Endothelial cell of umbilical vein (primary cell): ENCODE measurements at regions not wholly inside any gene's neighbourhood (a gene's known extent, or its start where the extent isn't known, plus 50 kb on each side); places are given as distances from the start of the nearest gene placed in this dataset.

Experiments used
- BruUV-seq: library from RNA; stranded (reverse); fragments of 400-500 nt; replicated peaks from 2 replicates; lab custom pipeline; 2021; lab: Mats Ljungman, UMichigan
- CTCF ChIA-PET: fragments of 300-600, 350-600 bp; sonication (Branson Sonifier 250); formaldehyde crosslinking; loops from one replicate; lab custom pipeline; 2021; ENCODE audit warnings: antibody characterized with exemption, inconsistent platforms; lab: Charles Lee
- POLR2A ChIA-PET: fragments of 300-600, 350-600 bp; sonication (Branson Sonifier 250); formaldehyde crosslinking; loops from one replicate; lab custom pipeline; 2021; ENCODE audit warnings: antibody characterized with exemption, inconsistent platforms; lab: Charles Lee
- DNase-seq: peaks from one replicate; pipeline ENCODE4 v3.0.0-alpha.2; 2011; ENCODE audit warnings: low read depth, low spot score
- FAIRE-seq: peaks from 2 replicates; lab custom pipeline; 2011; peaks lifted over from hg19 to GRCh38; lab: Jason Lieb, UNC
- H2AFZ ChIP-seq: 2 replicates; pipeline ENCODE4 v1.6.0; 2012; ENCODE audit warnings: low read depth, low read length, control low read depth, inconsistent platforms
- H3K27ac ChIP-seq: 2 replicates; pipeline ENCODE4 v1.5.1; 2011; ENCODE audit warnings: low read depth, mild to moderate bottlenecking, control low read depth, low read length, moderate library complexity; ENCODE audit not compliant: insufficient read depth
- H3K27me3 ChIP-seq, 2 experiments: 2 replicates each; pipeline versions ENCODE4 v1.6.0 to v1.6.1; 2011; ENCODE audit warnings: low read length in 2 of 2, mixed read lengths in 1 of 2; ENCODE audit not compliant: control insufficient read depth in 2 of 2, insufficient read depth in 2 of 2
- H3K36me3 ChIP-seq, 2 experiments: 2 replicates in 1 of 2; 3 replicates in 1 of 2; pipeline ENCODE4 v1.5.1; 2011; ENCODE audit warnings: low read length in 2 of 2, mild to moderate bottlenecking in 1 of 2, moderate library complexity in 1 of 2; ENCODE audit not compliant: control insufficient read depth in 2 of 2, insufficient read depth in 2 of 2; ENCODE audit errors: extremely low read depth in 1 of 2
- H3K4me1 ChIP-seq: 3 replicates; pipeline ENCODE4 v1.5.1; 2011; ENCODE audit warnings: mild to moderate bottlenecking, low read length; ENCODE audit not compliant: control insufficient read depth, insufficient read depth; ENCODE audit errors: extremely low read depth
- H3K4me2 ChIP-seq: 2 replicates; pipeline ENCODE4 v1.6.1; 2011; ENCODE audit warnings: low read length, control low read depth, mixed read lengths; ENCODE audit not compliant: insufficient read depth
- H3K4me3 ChIP-seq, 3 experiments: fragments of 200-600 bp in 1 of 3; sonication (generic), shearing (Covaris generic) in 1 of 3; replicated peaks in 1 of 3; 2 replicates each; pipeline ENCODE4 v1.5.1; 2011 to 2016; ENCODE audit warnings: control low read depth in 3 of 3, low read length in 3 of 3, mild to moderate bottlenecking in 2 of 3, inconsistent platforms in 1 of 3, low read depth in 1 of 3, moderate library complexity in 1 of 3; ENCODE audit not compliant: insufficient read depth in 1 of 3
- H3K79me2 ChIP-seq: 2 replicates; pipeline ENCODE4 v1.6.0; 2012; ENCODE audit warnings: low read length, inconsistent platforms; ENCODE audit not compliant: control insufficient read depth, insufficient read depth
- H3K9ac ChIP-seq: replicated peaks from 2 replicates; pipeline ENCODE3; 2011; ENCODE audit warnings: low read length, control low read depth; ENCODE audit not compliant: insufficient read depth; ENCODE audit errors: extremely low read depth
- H3K9me1 ChIP-seq: replicated peaks from 3 replicates; pipeline ENCODE4 v1.6.0; 2011; ENCODE audit warnings: mild to moderate bottlenecking, low read length; ENCODE audit not compliant: control insufficient read depth, insufficient read depth; ENCODE audit errors: extremely low read depth
- H3K9me3 ChIP-seq: replicated peaks from 2 replicates; pipeline ENCODE4 v1.5.1; 2012; ENCODE audit warnings: low read length, inconsistent platforms; ENCODE audit not compliant: control insufficient read depth, insufficient read depth
- H4K20me1 ChIP-seq: replicated peaks from 2 replicates; pipeline ENCODE3; 2011; ENCODE audit warnings: mild to moderate bottlenecking, low read length; ENCODE audit not compliant: control insufficient read depth, insufficient read depth; ENCODE audit errors: extremely low read depth
- EZH2 ChIP-seq: IDR thresholded peaks from 2 replicates; pipeline ENCODE4 v1.6.1; 2012; ENCODE audit warnings: borderline replicate concordance, low read depth, mild to moderate bottlenecking, moderate library complexity, low read length, inconsistent platforms; ENCODE audit not compliant: severe bottlenecking
- FOS ChIP-seq: IDR thresholded peaks from 2 replicates; pipeline ENCODE4 v1.6.1; 2011; ENCODE audit warnings: mild to moderate bottlenecking, low read length, moderate library complexity, borderline replicate concordance; ENCODE audit not compliant: insufficient read depth
- GATA2 ChIP-seq: IDR thresholded peaks from 2 replicates; pipeline ENCODE4 v1.7.0; 2011; ENCODE audit warnings: low read depth, mild to moderate bottlenecking, moderate library complexity, mixed read lengths, low read length; ENCODE audit not compliant: insufficient read length, insufficient read depth
- JUN ChIP-seq: IDR thresholded peaks from 2 replicates; pipeline ENCODE4 v1.6.1; 2011; ENCODE audit warnings: borderline replicate concordance, low read depth; ENCODE audit not compliant: insufficient read length, insufficient read depth
- MYC ChIP-seq: IDR thresholded peaks from one replicate; pipeline ENCODE4 v1.6.1; 2011; ENCODE audit warnings: mild to moderate bottlenecking, low read depth, low read length
- POLR2A ChIP-seq: IDR thresholded peaks from 2 replicates; pipeline ENCODE4 v1.6.1; 2012; ENCODE audit warnings: low read depth, mild to moderate bottlenecking, control low read depth, low read length
- POLR2AphosphoS5 ChIP-seq: IDR thresholded peaks from 2 replicates; pipeline ENCODE4 v1.6.1; 2012; ENCODE audit warnings: low read depth, mild to moderate bottlenecking, control low read depth, low read length, moderate library complexity; ENCODE audit not compliant: insufficient read depth
- dilution Hi-C: fragments of 300-500 bp; cut with MboI; formaldehyde crosslinking; loops from one replicate; pipeline ENCODE4 v1.15.0; 2019; ENCODE audit warnings: low sequenced_read_pairs; ENCODE audit not compliant: extremely low pct_ligation_motif_present
- intact Hi-C: fragments of 100-400 bp; cut with micrococcal nuclease; formaldehyde crosslinking; loops from one replicate; pipeline ENCODE4 v1.10.0; 2022
- TF ChIP-seq, protein P1 (sequence below), 2 donors: IDR thresholded peaks; 1 replicate in 1 of 2; 2 replicates in 1 of 2; pipeline ENCODE4 v1.5.1; 2011; ENCODE audit warnings: low read length in 2 of 2, mild to moderate bottlenecking in 2 of 2, moderate library complexity in 2 of 2, control low read depth in 1 of 2, inconsistent platforms in 1 of 2, low read depth in 1 of 2; ENCODE audit not compliant: insufficient read depth in 1 of 2; ENCODE audit errors: extremely low read depth in 1 of 2
- TF ChIP-seq, protein P2 (sequence below): IDR thresholded peaks from 2 replicates; pipeline ENCODE4 v1.6.1; 2011; ENCODE audit not compliant: insufficient read depth, insufficient read length

DNA sequence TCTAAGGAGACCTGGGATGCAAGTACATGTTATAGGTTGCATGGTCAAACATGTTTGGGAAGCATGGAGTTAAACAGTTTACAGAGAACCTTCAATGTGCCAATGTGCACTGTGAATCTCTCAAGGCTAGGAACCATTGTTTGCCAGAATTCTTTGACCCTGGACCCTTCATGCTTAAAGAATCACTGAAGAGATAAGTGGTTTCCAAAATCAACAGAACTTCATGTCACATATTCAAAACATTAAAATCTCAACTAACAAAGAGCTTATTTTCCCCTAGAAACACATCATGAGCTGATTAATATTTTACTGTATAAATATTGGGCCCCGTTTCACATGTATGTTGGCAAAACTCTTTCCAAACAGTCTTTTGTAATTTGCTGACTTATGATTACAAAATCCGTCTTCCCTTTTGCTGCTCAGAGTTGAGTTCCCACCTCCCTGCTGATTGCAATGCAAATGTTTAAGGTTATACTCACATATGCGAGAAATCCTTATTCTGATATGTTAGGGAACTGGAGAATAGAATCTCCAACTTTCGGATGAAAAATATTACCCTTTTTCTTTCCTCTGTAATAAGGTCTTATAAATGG lies 380.2 kb downstream of the DIPK2A start:
- BruUV-seq: no TSS peak
- POLR2A ChIA-PET: no interaction called here
- Histone ChIP-seq H3K4me1 (no peaks in the 10 kb centered on the region), H3K36me3 (no peaks in the 10 kb centered on the region), H2AFZ (no peak overlapping the region), H3K27ac (no peak overlapping the region), H3K27me3 (no peaks in the 10 kb centered on the region), H3K4me2 (no peak overlapping the region), H3K4me3 (no peak overlapping the region), H3K9me3 (no peaks in the 10 kb centered on the region), H4K20me1 (no peaks in the 10 kb centered on the region), H3K9ac (no peak overlapping the region), H3K9me1 (no peaks in the 10 kb centered on the region), H3K79me2 (no peaks in the 10 kb centered on the region)
- dilution Hi-C loops: no loop called here
- no peak for DNase-seq
- CTCF ChIA-PET: interaction anchor here (0.7 to 1.0 kb wide), 2 partner anchors 9 to 10 kb away, joined by 3 read pairs; no protein-coding TSS in a partner anchor
- TF ChIP-seq JUN: no peak
- TF ChIP-seq MYC: no peak
- no peak for TF ChIP-seq POLR2AphosphoS5
- TF ChIP-seq, protein P1, sequence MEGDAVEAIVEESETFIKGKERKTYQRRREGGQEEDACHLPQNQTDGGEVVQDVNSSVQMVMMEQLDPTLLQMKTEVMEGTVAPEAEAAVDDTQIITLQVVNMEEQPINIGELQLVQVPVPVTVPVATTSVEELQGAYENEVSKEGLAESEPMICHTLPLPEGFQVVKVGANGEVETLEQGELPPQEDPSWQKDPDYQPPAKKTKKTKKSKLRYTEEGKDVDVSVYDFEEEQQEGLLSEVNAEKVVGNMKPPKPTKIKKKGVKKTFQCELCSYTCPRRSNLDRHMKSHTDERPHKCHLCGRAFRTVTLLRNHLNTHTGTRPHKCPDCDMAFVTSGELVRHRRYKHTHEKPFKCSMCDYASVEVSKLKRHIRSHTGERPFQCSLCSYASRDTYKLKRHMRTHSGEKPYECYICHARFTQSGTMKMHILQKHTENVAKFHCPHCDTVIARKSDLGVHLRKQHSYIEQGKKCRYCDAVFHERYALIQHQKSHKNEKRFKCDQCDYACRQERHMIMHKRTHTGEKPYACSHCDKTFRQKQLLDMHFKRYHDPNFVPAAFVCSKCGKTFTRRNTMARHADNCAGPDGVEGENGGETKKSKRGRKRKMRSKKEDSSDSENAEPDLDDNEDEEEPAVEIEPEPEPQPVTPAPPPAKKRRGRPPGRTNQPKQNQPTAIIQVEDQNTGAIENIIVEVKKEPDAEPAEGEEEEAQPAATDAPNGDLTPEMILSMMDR (IDR thresholded peaks at IDR 0.05; ENCODE audit: extremely low read depth in 1 of 2, insufficient read depth in 1 of 2, low read depth in 1 of 2, low read length in 2 of 2): no peak
- no peak for TF ChIP-seq EZH2
- TF ChIP-seq, protein P2, sequence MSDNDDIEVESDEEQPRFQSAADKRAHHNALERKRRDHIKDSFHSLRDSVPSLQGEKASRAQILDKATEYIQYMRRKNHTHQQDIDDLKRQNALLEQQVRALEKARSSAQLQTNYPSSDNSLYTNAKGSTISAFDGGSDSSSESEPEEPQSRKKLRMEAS: no peak
- TF ChIP-seq GATA2: no peak
- TF ChIP-seq POLR2A: no peak
- no peak for TF ChIP-seq FOS
- intact Hi-C loops: no loop called here
- no peak for FAIRE-seq
